ENCODE measurements at regions not wholly inside any gene's neighbourhood (a gene's known extent, or its start where the extent isn't known, plus 50 kb on each side); places are given as distances from the start of the nearest gene placed in this dataset.

- Mint-ChIP-seq H3K27me3 (ENCODE audit: unreplicated experiment) (peaks cover 3% of the 10 kb centered on the region), H3K9me3 (ENCODE audit: unreplicated experiment) (peaks cover 5% of the 10 kb centered on the region), H3K4me3 (ENCODE audit: unreplicated experiment) (no peak overlapping the region), H3K27ac (ENCODE audit: unreplicated experiment) (no peak overlapping the region), H3K4me1 (ENCODE audit: low read depth, unreplicated experiment) (peaks cover 17% of the 10 kb centered on the region), H3K36me3 (ENCODE audit: unreplicated experiment) (no peaks in the 10 kb centered on the region)
- TF ChIP-seq CTCF (IDR thresholded peaks at IDR 0.05; ENCODE audit: partially characterized antibody, unreplicated experiment): no peak
- no peak for DNase-seq
Observed at GRCh38 chr5:4523038-4523437, 617.1 kb upstream of the ADAMTS16 start.

GRCh38 chr5:4531756-4532704 lies 608.1 kb upstream of the ADAMTS16 start:
- DNase-seq: no peak
- H3K4me3 Mint-ChIP-seq (ENCODE audit: unreplicated experiment): no peak overlapping the region
- peaks cover 2% of the 10 kb centered on the region for H3K27me3 Mint-ChIP-seq (ENCODE audit: unreplicated experiment)
- TF ChIP-seq CTCF (IDR thresholded peaks at IDR 0.05; ENCODE audit: partially characterized antibody, unreplicated experiment): no peak
- H3K27ac Mint-ChIP-seq (ENCODE audit: unreplicated experiment): no peak overlapping the region
- no peaks in the 10 kb centered on the region for H3K4me1 Mint-ChIP-seq (ENCODE audit: low read depth, unreplicated experiment)
- no peaks in the 10 kb centered on the region for H3K9me3 Mint-ChIP-seq (ENCODE audit: unreplicated experiment)
- H3K36me3 Mint-ChIP-seq (ENCODE audit: unreplicated experiment): no peaks in the 10 kb centered on the region

GRCh38 chr5:4532705-4533080 lies 607.4 kb upstream of the ADAMTS16 start:
- Mint-ChIP-seq H3K27ac (ENCODE audit: unreplicated experiment) (no peak overlapping the region), H3K4me1 (ENCODE audit: low read depth, unreplicated experiment) (no peaks in the 10 kb centered on the region), H3K9me3 (ENCODE audit: unreplicated experiment) (no peaks in the 10 kb centered on the region), H3K27me3 (ENCODE audit: unreplicated experiment) (peaks cover 2% of the 10 kb centered on the region), H3K4me3 (ENCODE audit: unreplicated experiment) (no peak overlapping the region), H3K36me3 (ENCODE audit: unreplicated experiment) (no peaks in the 10 kb centered on the region)
- no peak for DNase-seq
- no peak for TF ChIP-seq CTCF (IDR thresholded peaks at IDR 0.05; ENCODE audit: partially characterized antibody, unreplicated experiment)

- DNase-seq: no peak
- no peak overlapping the region for H3K4me3 Mint-ChIP-seq (ENCODE audit: unreplicated experiment)
- no peak for TF ChIP-seq CTCF (IDR thresholded peaks at IDR 0.05; ENCODE audit: partially characterized antibody, unreplicated experiment)
- no peak overlapping the region for H3K27ac Mint-ChIP-seq (ENCODE audit: unreplicated experiment)
- H3K36me3 Mint-ChIP-seq (ENCODE audit: unreplicated experiment): no peaks in the 10 kb centered on the region
- H3K9me3 Mint-ChIP-seq (ENCODE audit: unreplicated experiment): no peaks in the 10 kb centered on the region
- no peaks in the 10 kb centered on the region for H3K4me1 Mint-ChIP-seq (ENCODE audit: low read depth, unreplicated experiment)
- peaks cover 2% of the 10 kb centered on the region for H3K27me3 Mint-ChIP-seq (ENCODE audit: unreplicated experiment)
Observed at GRCh38 chr5:4533457-4534105, 606.5 kb upstream of the ADAMTS16 start.

GRCh38 chr5:4537489-4537888 lies 602.6 kb upstream of the ADAMTS16 start:
- DNase-seq: no peak
- H3K27ac Mint-ChIP-seq (ENCODE audit: unreplicated experiment): no peak overlapping the region
- TF ChIP-seq CTCF (IDR thresholded peaks at IDR 0.05; ENCODE audit: partially characterized antibody, unreplicated experiment): no peak
- H3K4me1 Mint-ChIP-seq (ENCODE audit: low read depth, unreplicated experiment): no peaks in the 10 kb centered on the region
- no peaks in the 10 kb centered on the region for H3K36me3 Mint-ChIP-seq (ENCODE audit: unreplicated experiment)
- no peak overlapping the region for H3K4me3 Mint-ChIP-seq (ENCODE audit: unreplicated experiment)
- peaks cover 2% of the 10 kb centered on the region for H3K27me3 Mint-ChIP-seq (ENCODE audit: unreplicated experiment)
- H3K9me3 Mint-ChIP-seq (ENCODE audit: unreplicated experiment): no peaks in the 10 kb centered on the region

Measured in glutamatergic neuron (in vitro differentiated cells).